Peyer's patch (tissue), 4 donors: ENCODE measurements at regions not wholly inside any gene's neighbourhood (a gene's known extent, or its start where the extent isn't known, plus 50 kb on each side); places are given as distances from the start of the nearest gene placed in this dataset.

Experiments
- CTCF ChIP-seq, 6 experiments: fragments of 450-650 bp in 4 of 6; fragments of 200-600 bp in 2 of 6; sonication (generic) in 1 of 6; IDR thresholded peaks; one replicate each; pipeline ENCODE4 v1.5.1; 2017 to 2019; ENCODE audit warnings: antibody characterized with exemption in 6 of 6, mild to moderate bottlenecking in 3 of 6, moderate library complexity in 1 of 6
- POLR2A ChIP-seq, 2 donors: fragments of 450-650 bp; IDR thresholded peaks; one replicate each; pipeline ENCODE4 v1.5.1; 2017; ENCODE audit warnings: antibody characterized with exemption in 2 of 2, mild to moderate bottlenecking in 2 of 2, moderate library complexity in 2 of 2

GRCh38 chr10:3639546-3639945, 145.5 kb downstream of the KLF6 start:
- no peak for TF ChIP-seq CTCF (IDR thresholded peaks at IDR 0.05)
- no peak for TF ChIP-seq POLR2A (IDR thresholded peaks at IDR 0.05)
